Mucosa of rectum (tissue), 2 donors: ENCODE measurements at regions not wholly inside any gene's neighbourhood (a gene's known extent, or its start where the extent isn't known, plus 50 kb on each side); places are given as distances from the start of the nearest gene placed in this dataset.

Experiments
- H3K27ac ChIP-seq, 2 donors: one replicate each; pipeline ENCODE4 v1.7.0; 2013; ENCODE audit warnings: inconsistent platforms in 2 of 2, low read depth in 2 of 2, low read length in 2 of 2
- H3K27me3 ChIP-seq, 2 donors: one replicate each; pipeline ENCODE4 v1.7.0; 2013; ENCODE audit warnings: low read length in 2 of 2; ENCODE audit not compliant: control insufficient read depth in 2 of 2, insufficient read depth in 2 of 2
- H3K36me3 ChIP-seq, 2 donors: one replicate each; pipeline ENCODE4 v1.7.0; 2013; ENCODE audit warnings: low read length in 2 of 2; ENCODE audit not compliant: control insufficient read depth in 2 of 2, insufficient read depth in 2 of 2
- H3K4me1 ChIP-seq, 2 donors: one replicate each; pipeline ENCODE4 v1.7.0; 2013; ENCODE audit warnings: low read length in 2 of 2, mild to moderate bottlenecking in 1 of 2; ENCODE audit not compliant: control insufficient read depth in 2 of 2, insufficient read depth in 2 of 2
- H3K4me3 ChIP-seq, 2 donors: one replicate each; pipeline ENCODE4 v1.7.0; 2013; ENCODE audit warnings: low read length in 2 of 2
- H3K9ac ChIP-seq, 2 donors: one replicate each; pipeline ENCODE4 v1.7.0; 2013; ENCODE audit warnings: low read length in 2 of 2, low read depth in 1 of 2, mild to moderate bottlenecking in 1 of 2
- H3K9me3 ChIP-seq, 2 donors: one replicate each; pipeline ENCODE4 v1.7.0; 2013; ENCODE audit warnings: low read length in 2 of 2; ENCODE audit not compliant: control insufficient read depth in 2 of 2
- donor health status: healthy.
- donor health status: Normal muscosa, but diverticular disease.

- Histone ChIP-seq H3K4me1 (peaks cover 0 to 4% of the 10 kb centered on the region in 2 donors), H3K27me3 (no peaks in the 10 kb centered on the region), H3K27ac (no peak overlapping the region)
Observed at GRCh38 chr6:134651519-134651918, 298.4 kb downstream of the ALDH8A1 start.

GRCh38 chr6:134647861-134648260 lies 302.0 kb downstream of the ALDH8A1 start:
- no peak overlapping the region for H3K9ac ChIP-seq
- H3K36me3 ChIP-seq = no peaks in the 10 kb centered on the region
- H3K4me3 ChIP-seq = no peak overlapping the region
- no peaks in the 10 kb centered on the region for H3K9me3 ChIP-seq
- no peaks in the 10 kb centered on the region for H3K27me3 ChIP-seq
- H3K27ac ChIP-seq = no peak overlapping the region
- peaks cover 3 to 16% of the 10 kb centered on the region in 2 donors for H3K4me1 ChIP-seq

More at GRCh38 chr6:134651519-134651918, 298.4 kb downstream of the ALDH8A1 start:
- Histone ChIP-seq H3K4me3 (no peak overlapping the region), H3K9ac (no peak overlapping the region), H3K9me3 (no peaks in the 10 kb centered on the region), H3K36me3 (no peaks in the 10 kb centered on the region)

- Histone ChIP-seq H3K9ac (peak overlapping the region in 1 of 2 donors; percentile 27), H3K36me3 (no peaks in the 10 kb centered on the region), H3K4me3 (no peak overlapping the region), H3K4me1 (peaks cover 7 to 33% of the 10 kb centered on the region in 2 donors), H3K9me3 (no peaks in the 10 kb centered on the region), H3K27me3 (no peaks in the 10 kb centered on the region), H3K27ac (peak overlapping the region in 1 of 2 donors; percentile 43)
Observed at GRCh38 chr6:134642819-134643218, 307.1 kb downstream of the ALDH8A1 start.

GRCh38 chr6:134642279-134642678 lies 307.6 kb downstream of the ALDH8A1 start:
- H3K9ac ChIP-seq = no peak overlapping the region

GRCh38 chr6:134640975-134641429 lies 308.9 kb downstream of the ALDH8A1 start:
- H3K9me3 ChIP-seq = no peaks in the 10 kb centered on the region
- no peaks in the 10 kb centered on the region for H3K27me3 ChIP-seq
- H3K4me3 ChIP-seq = no peak overlapping the region
- H3K27ac ChIP-seq = peak overlapping the region in 1 of 2 donors; percentile 19
- H3K36me3 ChIP-seq = no peaks in the 10 kb centered on the region
- H3K9ac ChIP-seq = peak overlapping the region in 1 of 2 donors; percentile 14
- peaks cover 9 to 28% of the 10 kb centered on the region in 2 donors for H3K4me1 ChIP-seq

More at GRCh38 chr6:134642279-134642678, 307.6 kb downstream of the ALDH8A1 start:
- Histone ChIP-seq H3K27me3 (no peaks in the 10 kb centered on the region), H3K36me3 (no peaks in the 10 kb centered on the region), H3K4me3 (no peak overlapping the region), H3K9me3 (no peaks in the 10 kb centered on the region), H3K27ac (peak overlapping the region in 1 of 2 donors; percentile 43), H3K4me1 (peaks cover 9 to 33% of the 10 kb centered on the region in 2 donors)

GRCh38 chr6:134640229-134640628 lies 309.7 kb downstream of the ALDH8A1 start:
- Histone ChIP-seq H3K4me1 (peaks cover 9 to 28% of the 10 kb centered on the region in 2 donors), H3K27ac (no peak overlapping the region), H3K9me3 (no peaks in the 10 kb centered on the region), H3K9ac (no peak overlapping the region), H3K4me3 (no peak overlapping the region), H3K27me3 (no peaks in the 10 kb centered on the region), H3K36me3 (no peaks in the 10 kb centered on the region)

- Histone ChIP-seq H3K9ac (no peak overlapping the region), H3K27me3 (no peaks in the 10 kb centered on the region), H3K27ac (no peak overlapping the region), H3K4me1 (peaks cover 6 to 17% of the 10 kb centered on the region in 2 donors), H3K36me3 (no peaks in the 10 kb centered on the region), H3K4me3 (no peak overlapping the region), H3K9me3 (no peaks in the 10 kb centered on the region)
Observed at GRCh38 chr6:134637847-134638437, 312.0 kb downstream of the ALDH8A1 start.

GRCh38 chr6:134637282-134637681 lies 312.6 kb downstream of the ALDH8A1 start:
- Histone ChIP-seq H3K27ac (no peak overlapping the region), H3K36me3 (no peaks in the 10 kb centered on the region), H3K9me3 (no peaks in the 10 kb centered on the region), H3K27me3 (no peaks in the 10 kb centered on the region), H3K4me1 (peaks cover 6 to 14% of the 10 kb centered on the region in 2 donors), H3K9ac (no peak overlapping the region), H3K4me3 (no peak overlapping the region)

- Histone ChIP-seq H3K4me3 (no peak overlapping the region), H3K27me3 (no peaks in the 10 kb centered on the region), H3K27ac (no peak overlapping the region), H3K9ac (no peak overlapping the region), H3K36me3 (no peaks in the 10 kb centered on the region), H3K9me3 (no peaks in the 10 kb centered on the region), H3K4me1 (peaks cover 5 to 9% of the 10 kb centered on the region in 2 donors)
Observed at GRCh38 chr6:134636186-134636799, 313.6 kb downstream of the ALDH8A1 start.

- no peaks in the 10 kb centered on the region for H3K27me3 ChIP-seq
- no peak overlapping the region for H3K27ac ChIP-seq
- H3K9me3 ChIP-seq = no peaks in the 10 kb centered on the region
- peaks cover 5 to 14% of the 10 kb centered on the region in 2 donors for H3K4me1 ChIP-seq
- no peak overlapping the region for H3K4me3 ChIP-seq
- H3K9ac ChIP-seq = no peak overlapping the region
- no peaks in the 10 kb centered on the region for H3K36me3 ChIP-seq
Observed at GRCh38 chr6:134634966-134635365, 314.9 kb downstream of the ALDH8A1 start.
